ENCODE measurements at regions not wholly inside any gene's neighbourhood (a gene's known extent, or its start where the extent isn't known, plus 50 kb on each side); places are given as distances from the start of the nearest gene placed in this dataset.
A peak's percentile ranks its signal among the peaks of the same experiment; 100 is the strongest.

GRCh38 chr18:55106906-55107305, 147.6 kb upstream of the CCDC68 start:
- H3K4me1 Mint-ChIP-seq (ENCODE audit: low read depth, unreplicated experiment) = peaks cover 17% of the 10 kb centered on the region
- TF ChIP-seq CTCF (IDR thresholded peaks at IDR 0.05; ENCODE audit: unreplicated experiment) = no peak
- no peaks in the 10 kb centered on the region for H3K27me3 Mint-ChIP-seq (ENCODE audit: unreplicated experiment)
- H3K27ac Mint-ChIP-seq (ENCODE audit: unreplicated experiment) = no peak overlapping the region
- no peak overlapping the region for H3K4me3 Mint-ChIP-seq (ENCODE audit: low read depth, unreplicated experiment)
- CTCF ChIA-PET = no interaction called here
- DNase-seq = no peak
- no TSS peak for BruUV-seq (replicated peaks)
- peaks cover 9% of the 10 kb centered on the region for H3K9me3 Mint-ChIP-seq (ENCODE audit: low read depth, unreplicated experiment)
- intact Hi-C loops (cut with micrococcal nuclease; ENCODE audit: unreplicated experiment) = no loop called here
- peaks cover 5% of the 10 kb centered on the region for H3K36me3 Mint-ChIP-seq (ENCODE audit: insufficient read depth, unreplicated experiment)

- intact Hi-C loops (cut with micrococcal nuclease; ENCODE audit: unreplicated experiment) = no loop called here
- Mint-ChIP-seq H3K4me1 (ENCODE audit: low read depth, unreplicated experiment) (peaks cover 21% of the 10 kb centered on the region), H3K36me3 (ENCODE audit: insufficient read depth, unreplicated experiment) (peaks cover 5% of the 10 kb centered on the region), H3K27me3 (ENCODE audit: unreplicated experiment) (no peaks in the 10 kb centered on the region), H3K27ac (ENCODE audit: unreplicated experiment) (no peak overlapping the region), H3K4me3 (ENCODE audit: low read depth, unreplicated experiment) (no peak overlapping the region), H3K9me3 (ENCODE audit: low read depth, unreplicated experiment) (peaks cover 9% of the 10 kb centered on the region)
- no TSS peak for BruUV-seq (replicated peaks)
- CTCF ChIA-PET = no interaction called here
- DNase-seq = no peak
- TF ChIP-seq CTCF (IDR thresholded peaks at IDR 0.05; ENCODE audit: unreplicated experiment) = no peak
Observed at GRCh38 chr18:55106466-55106865, 147.2 kb upstream of the CCDC68 start.

- H3K36me3 Mint-ChIP-seq (ENCODE audit: insufficient read depth, unreplicated experiment) = peaks cover 8% of the 10 kb centered on the region
- H3K27ac Mint-ChIP-seq (ENCODE audit: unreplicated experiment) = no peak overlapping the region
- peaks cover 9% of the 10 kb centered on the region for H3K9me3 Mint-ChIP-seq (ENCODE audit: low read depth, unreplicated experiment)
- no peaks in the 10 kb centered on the region for H3K27me3 Mint-ChIP-seq (ENCODE audit: unreplicated experiment)
- CTCF ChIA-PET = no interaction called here
- TF ChIP-seq CTCF (IDR thresholded peaks at IDR 0.05; ENCODE audit: unreplicated experiment) = no peak
- no peak overlapping the region for H3K4me3 Mint-ChIP-seq (ENCODE audit: low read depth, unreplicated experiment)
- no peak for DNase-seq
- no TSS peak for BruUV-seq (replicated peaks)
- H3K4me1 Mint-ChIP-seq (ENCODE audit: low read depth, unreplicated experiment) = peaks cover 23% of the 10 kb centered on the region
- intact Hi-C loops (cut with micrococcal nuclease; ENCODE audit: unreplicated experiment) = no loop called here
Observed at GRCh38 chr18:55105873-55106272, 146.6 kb upstream of the CCDC68 start.

- peaks cover 42% of the 10 kb centered on the region for H3K4me1 Mint-ChIP-seq (ENCODE audit: low read depth, unreplicated experiment)
- H3K9me3 Mint-ChIP-seq (ENCODE audit: low read depth, unreplicated experiment) = peaks cover 6% of the 10 kb centered on the region
- H3K27ac Mint-ChIP-seq (ENCODE audit: unreplicated experiment) = peak overlapping the region; percentile 53
- no peak overlapping the region for H3K4me3 Mint-ChIP-seq (ENCODE audit: low read depth, unreplicated experiment)
- CTCF ChIA-PET = no interaction called here
- no peak for TF ChIP-seq CTCF (IDR thresholded peaks at IDR 0.05; ENCODE audit: unreplicated experiment)
- BruUV-seq (replicated peaks) = no TSS peak
- peaks cover 20% of the 10 kb centered on the region for H3K36me3 Mint-ChIP-seq (ENCODE audit: insufficient read depth, unreplicated experiment)
- no peaks in the 10 kb centered on the region for H3K27me3 Mint-ChIP-seq (ENCODE audit: unreplicated experiment)
- intact Hi-C loops (cut with micrococcal nuclease; ENCODE audit: unreplicated experiment) = no loop called here
- DNase-seq = no peak
Observed at GRCh38 chr18:55102958-55103456, 143.7 kb upstream of the CCDC68 start.

All from Calu3 (cell line).